RKO (cell line): ENCODE measurements at regions not wholly inside any gene's neighbourhood (a gene's known extent, or its start where the extent isn't known, plus 50 kb on each side); places are given as distances from the start of the nearest gene placed in this dataset.
A peak's percentile ranks its signal among the peaks of the same experiment; 100 is the strongest.

ENCODE experiments used
- DNase-seq: peaks from one replicate; pipeline ENCODE4 v3.0.0-alpha.2; 2016; ENCODE audit warnings: low spot score

DNA sequence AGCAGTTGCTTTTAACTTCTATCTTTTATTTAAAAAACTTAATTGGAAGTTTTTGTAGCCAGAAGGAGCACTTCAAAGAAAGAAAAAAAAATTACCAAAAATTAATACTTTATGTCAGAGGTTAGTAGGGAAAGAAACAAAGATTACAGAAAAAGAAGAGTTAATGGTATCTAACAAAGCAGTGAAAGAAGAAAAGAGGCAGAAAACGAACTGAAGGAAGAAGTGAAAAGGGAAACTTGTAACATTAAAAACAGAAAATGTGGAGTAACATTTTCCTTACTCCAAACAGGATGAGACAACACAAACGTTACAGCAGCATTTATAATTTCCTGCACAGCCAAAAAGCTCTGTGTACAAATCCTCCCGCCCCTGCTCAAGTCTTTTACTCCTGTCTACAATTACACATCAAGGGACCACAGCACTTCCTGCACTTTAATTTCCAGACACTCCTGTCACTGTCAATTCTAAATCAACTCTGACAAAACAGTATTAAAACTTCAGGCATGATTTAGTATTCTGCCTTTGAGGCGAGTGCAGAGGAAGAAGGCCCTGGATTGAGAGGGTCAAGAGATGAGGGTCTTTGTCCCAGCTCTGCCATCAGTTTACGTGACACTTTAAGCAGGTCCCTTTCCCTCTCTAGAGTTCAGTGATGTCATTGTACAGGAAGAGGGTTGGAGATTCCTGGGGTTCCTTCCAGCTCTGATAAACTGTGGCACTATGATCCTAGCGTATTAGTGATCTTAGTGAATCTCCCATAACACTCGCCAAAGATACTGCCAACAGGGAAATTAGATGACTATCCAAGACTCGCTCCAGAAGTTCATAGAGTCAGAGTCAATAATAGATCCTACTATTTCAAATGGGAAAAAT is 53.2 kb upstream of the LSM14A start:
- DNase-seq, result no peak

- DNase-seq, result no peak
These were observed 52.2 kb upstream of the LSM14A start for GRCh38 chr19:34120141-34120540.

GRCh38 chr19:34120846-34121639 is 51.3 kb upstream of the LSM14A start:
- peak; percentile 47 for DNase-seq
